ENCODE measurements at regions not wholly inside any gene's neighbourhood (a gene's known extent, or its start where the extent isn't known, plus 50 kb on each side); places are given as distances from the start of the nearest gene placed in this dataset.

- Histone ChIP-seq H3K27me3 (ENCODE audit: insufficient read depth, low read length) (no peaks in the 10 kb centered on the region), H2BK15ac (ENCODE audit: low read depth, low read length) (no peak overlapping the region), H4K20me1 (ENCODE audit: control insufficient read depth, insufficient read depth, insufficient read length) (no peaks in the 10 kb centered on the region), H2BK12ac (ENCODE audit: insufficient read length, low read depth, low read length) (no peak overlapping the region), H3K4ac (ENCODE audit: low read depth, low read length) (no peak overlapping the region), H2BK5ac (ENCODE audit: insufficient read length, low read length) (no peak overlapping the region), H3K23ac (ENCODE audit: insufficient read length, low read depth, low read length) (no peak overlapping the region), H3T11ph (ENCODE audit: low read length) (no peak overlapping the region), H3K79me1 (ENCODE audit: insufficient read depth, low read depth, low read length, poor library complexity, severe bottlenecking) (no peaks in the 10 kb centered on the region), H2BK120ac (ENCODE audit: low read depth, low read length, poor library complexity, severe bottlenecking) (no peak overlapping the region), H2AK5ac (ENCODE audit: insufficient read length, low read length) (no peak overlapping the region), H3K4me1 (ENCODE audit: insufficient read depth, low read length) (no peaks in the 10 kb centered on the region), H3K18ac (ENCODE audit: insufficient read length, low read depth, low read length) (no peak overlapping the region), H2AFZ (ENCODE audit: low read length) (no peak overlapping the region), H3K27ac (ENCODE audit: insufficient read length, low read depth, low read length) (no peak overlapping the region), H3K56ac (ENCODE audit: insufficient read length, low read depth, low read length) (no peak overlapping the region), H3K4me2 (ENCODE audit: insufficient read depth, insufficient read length, low read length) (no peak overlapping the region), H4K91ac (ENCODE audit: insufficient read length, low read depth, low read length) (no peak overlapping the region), H3K79me2 (ENCODE audit: insufficient read depth, low read length) (no peaks in the 10 kb centered on the region), H3K9me3 (ENCODE audit: control insufficient read depth, low read depth, low read length) (no peaks in the 10 kb centered on the region), H3K9ac (ENCODE audit: extremely low read depth, insufficient read length, low read length) (no peak overlapping the region), H3K23me2 (ENCODE audit: insufficient read length, low read depth, low read length, poor library complexity, severe bottlenecking) (no peaks in the 10 kb centered on the region), H3K14ac (ENCODE audit: insufficient read depth, low read length) (no peak overlapping the region), H4K5ac (ENCODE audit: insufficient read length, low read depth, low read length) (no peak overlapping the region), H4K8ac (replicated peaks; ENCODE audit: insufficient read length, low read depth, low read length) (no peak overlapping the region), H2BK20ac (ENCODE audit: low read depth, low read length, poor library complexity, severe bottlenecking) (no peak overlapping the region)
- DNase-seq: no peak
- Mint-ChIP-seq H3K27ac (no peak overlapping the region), H3K4me1 (peaks cover 8% of the 10 kb centered on the region in 2 experiments; a peak in 3 of 4 replicates), H3K36me3 (ENCODE audit: insufficient read depth in 1 of 3, low read depth in 3 of 3) (peaks cover 0 to 11% (median 0%) of the 10 kb centered on the region in 3 experiments; a peak in 2 of 7 replicates), H3K9me3 (no peaks in the 10 kb centered on the region; a peak in 2 of 5 replicates), H3K4me3 (no peak overlapping the region), H3K27me3 (ENCODE audit: low read depth) (no peaks in the 10 kb centered on the region)
- no peak for TF ChIP-seq CTCF (conservative IDR thresholded peaks at IDR 0.05)
- WGBS (ENCODE audit: extremely low coverage, insufficient read length, low lambda C conversion rate): no CpG with 5 or more reads among the region's 2 CpGs
Measured at GRCh38 chr5:124000538-124000937, 488.6 kb downstream of the CSNK1G3 start.
